Neuron (in vitro differentiated cells): ENCODE measurements at regions not wholly inside any gene's neighbourhood (a gene's known extent, or its start where the extent isn't known, plus 50 kb on each side); places are given as distances from the start of the nearest gene placed in this dataset.
"Not testable (repeated sequence)": the region's sequence is repeated elsewhere in the genome, so short reads cannot be mapped to it uniquely, and the experiment has no call there.

Source experiments
- H2AFZ ChIP-seq: one replicate; pipeline ENCODE4 v1.6.1; 2013; ENCODE audit warnings: low read depth, mild to moderate bottlenecking, inconsistent platforms, low read length, moderate library complexity
- H3K27me3 ChIP-seq: one replicate; pipeline ENCODE4 v1.6.1; 2013; ENCODE audit warnings: low read length; ENCODE audit not compliant: insufficient read depth
- H3K36me3 ChIP-seq: one replicate; pipeline ENCODE4 v1.6.1; 2013; ENCODE audit warnings: low read length; ENCODE audit not compliant: insufficient read depth
- H3K4me1 ChIP-seq: one replicate; pipeline ENCODE4 v1.6.1; 2013; ENCODE audit warnings: low read length; ENCODE audit not compliant: insufficient read depth
- H3K4me3 ChIP-seq: 2 replicates; pipeline ENCODE4 v1.5.1; 2013; ENCODE audit warnings: mild to moderate bottlenecking, low read length, moderate library complexity
- H3K9me3 ChIP-seq: one replicate; pipeline ENCODE4 v1.6.1; 2013; ENCODE audit warnings: low read length

GRCh38 chr11:69869311-69869939 is 50.2 kb upstream of the FGF3 start:
- H3K27me3 ChIP-seq = peaks cover 17% of the 10 kb centered on the region
- H3K36me3 ChIP-seq = no peaks in the 10 kb centered on the region
- no peak overlapping the region for H2AFZ ChIP-seq
- H3K4me1 ChIP-seq = peaks cover 8% of the 10 kb centered on the region
- H3K9me3 ChIP-seq = no peaks in the 10 kb centered on the region
- no peak overlapping the region for H3K4me3 ChIP-seq

GRCh38 chr11:69870766-69871165 is 51.5 kb upstream of the FGF3 start:
- no peaks in the 10 kb centered on the region for H3K9me3 ChIP-seq
- peaks cover 17% of the 10 kb centered on the region for H3K27me3 ChIP-seq
- no peak overlapping the region for H2AFZ ChIP-seq
- no peaks in the 10 kb centered on the region for H3K36me3 ChIP-seq
- no peak overlapping the region for H3K4me3 ChIP-seq
- peaks cover 8% of the 10 kb centered on the region for H3K4me1 ChIP-seq

- H3K36me3 ChIP-seq = no peaks in the 10 kb centered on the region
- H3K9me3 ChIP-seq = no peaks in the 10 kb centered on the region
- no peak overlapping the region for H3K4me3 ChIP-seq
- no peak overlapping the region for H2AFZ ChIP-seq
- H3K4me1 ChIP-seq = peaks cover 4% of the 10 kb centered on the region
- peaks cover 3% of the 10 kb centered on the region for H3K27me3 ChIP-seq
These were observed 54.2 kb upstream of the FGF3 start for GRCh38 chr11:69873166-69874077.

- H2AFZ ChIP-seq = no peak overlapping the region
- H3K4me3 ChIP-seq = no peak overlapping the region
- H3K9me3 ChIP-seq = no peaks in the 10 kb centered on the region
- no peaks in the 10 kb centered on the region for H3K36me3 ChIP-seq
- H3K4me1 ChIP-seq = no peaks in the 10 kb centered on the region
- H3K27me3 ChIP-seq = peaks cover under 1% of the 10 kb centered on the region
These were observed 55.2 kb upstream of the FGF3 start for GRCh38 chr11:69874178-69874983.

GRCh38 chr11:69874984-69875624 is 55.9 kb upstream of the FGF3 start:
- no peak overlapping the region for H3K4me3 ChIP-seq
- no peaks in the 10 kb centered on the region for H3K36me3 ChIP-seq
- no peak overlapping the region for H2AFZ ChIP-seq
- no peaks in the 10 kb centered on the region for H3K27me3 ChIP-seq
- H3K9me3 ChIP-seq = no peaks in the 10 kb centered on the region
- H3K4me1 ChIP-seq = no peaks in the 10 kb centered on the region

- no peak overlapping the region for H3K4me3 ChIP-seq
- no peaks in the 10 kb centered on the region for H3K27me3 ChIP-seq
These were observed 56.8 kb upstream of the FGF3 start for GRCh38 chr11:69876013-69876412.

GRCh38 chr11:69877235-69877634 is 58.0 kb upstream of the FGF3 start:
- no peaks in the 10 kb centered on the region for H3K36me3 ChIP-seq
- no peak overlapping the region for H3K4me3 ChIP-seq
- no peaks in the 10 kb centered on the region for H3K9me3 ChIP-seq
- no peaks in the 10 kb centered on the region for H3K27me3 ChIP-seq
- H3K4me1 ChIP-seq = no peaks in the 10 kb centered on the region
- H2AFZ ChIP-seq = no peak overlapping the region

More at GRCh38 chr11:69876013-69876412, 56.8 kb upstream of the FGF3 start:
- no peaks in the 10 kb centered on the region for H3K4me1 ChIP-seq
- H3K36me3 ChIP-seq = no peaks in the 10 kb centered on the region
- no peak overlapping the region for H2AFZ ChIP-seq
- H3K9me3 ChIP-seq = no peaks in the 10 kb centered on the region

- H3K4me3 ChIP-seq, H3K27me3 ChIP-seq, H3K9me3 ChIP-seq, H2AFZ ChIP-seq, H3K4me1 ChIP-seq, H3K36me3 ChIP-seq: not testable (repeated sequence)
These were observed 58.5 kb upstream of the FGF3 start for GRCh38 chr11:69877704-69878103.

- Histone ChIP-seq H3K27me3 (no peaks in the 10 kb centered on the region), H3K9me3 (no peaks in the 10 kb centered on the region)
These were observed 59.1 kb upstream of the FGF3 start for GRCh38 chr11:69878144-69878883.

GRCh38 chr11:69878927-69879728 is 59.9 kb upstream of the FGF3 start:
- Histone ChIP-seq H3K4me1 (no peaks in the 10 kb centered on the region), H3K36me3 (no peaks in the 10 kb centered on the region), H2AFZ (no peak overlapping the region), H3K4me3 (no peak overlapping the region), H3K9me3 (no peaks in the 10 kb centered on the region), H3K27me3 (peaks cover 6% of the 10 kb centered on the region)

More at GRCh38 chr11:69878144-69878883, 59.1 kb upstream of the FGF3 start:
- Histone ChIP-seq H2AFZ (no peak overlapping the region), H3K36me3 (no peaks in the 10 kb centered on the region), H3K4me3 (no peak overlapping the region), H3K4me1 (no peaks in the 10 kb centered on the region)

GRCh38 chr11:69879729-69880005 is 60.5 kb upstream of the FGF3 start:
- Histone ChIP-seq H2AFZ (no peak overlapping the region), H3K4me3 (no peak overlapping the region), H3K9me3 (no peaks in the 10 kb centered on the region), H3K27me3 (peaks cover 6% of the 10 kb centered on the region), H3K36me3 (no peaks in the 10 kb centered on the region), H3K4me1 (no peaks in the 10 kb centered on the region)
